GM23248 (cell line): ENCODE measurements at regions not wholly inside any gene's neighbourhood (a gene's known extent, or its start where the extent isn't known, plus 50 kb on each side); places are given as distances from the start of the nearest gene placed in this dataset.

Experiments
- DNase-seq: peaks from one replicate; pipeline ENCODE4 v3.0.0-alpha.2; 2015
- H2AFZ ChIP-seq: fragments of 200-600 bp; sonication (generic); 2 replicates; pipeline ENCODE4 v1.6.1; 2016; ENCODE audit warnings: antibody characterized with exemption
- H3F3A ChIP-seq: fragments of 200-600 bp; sonication (generic); 2 replicates; pipeline ENCODE4 v1.6.1; 2016; ENCODE audit warnings: mild to moderate bottlenecking, antibody characterized with exemption, mixed run types; ENCODE audit not compliant: insufficient read depth
- H3K27ac ChIP-seq: fragments of 200-600 bp; sonication (generic); 2 replicates; pipeline ENCODE4 v1.5.1; 2016; ENCODE audit warnings: mild to moderate bottlenecking
- H3K27me3 ChIP-seq: fragments of 200-600 bp; sonication (generic); replicated peaks from 2 replicates; pipeline ENCODE4 v1.6.1; 2016; ENCODE audit warnings: mild to moderate bottlenecking; ENCODE audit not compliant: insufficient read depth
- H3K36me3 ChIP-seq: fragments of 200-600 bp; sonication (generic); 2 replicates; pipeline ENCODE4 v1.6.1; 2016; ENCODE audit warnings: low read depth, mild to moderate bottlenecking
- H3K4me1 ChIP-seq: fragments of 200-600 bp; sonication (generic); 2 replicates; pipeline ENCODE4 v1.6.1; 2016; ENCODE audit warnings: mild to moderate bottlenecking; ENCODE audit not compliant: insufficient read depth
- H3K4me2 ChIP-seq: fragments of 200-600 bp; sonication (generic); one replicate; pipeline ENCODE4 v1.6.1; 2016; ENCODE audit warnings: mild to moderate bottlenecking; ENCODE audit not compliant: unreplicated experiment
- H3K4me3 ChIP-seq: fragments of 200-600 bp; sonication (generic); 2 replicates; pipeline ENCODE4 v1.5.1; 2016; ENCODE audit warnings: mild to moderate bottlenecking
- H3K79me2 ChIP-seq: fragments of 200-600 bp; sonication (generic); 2 replicates; pipeline ENCODE4 v1.6.1; 2016; ENCODE audit warnings: mild to moderate bottlenecking; ENCODE audit not compliant: insufficient read depth
- H3K9ac ChIP-seq: fragments of 200-600 bp; sonication (generic); 2 replicates; pipeline ENCODE4 v1.6.1; 2016; ENCODE audit warnings: mild to moderate bottlenecking
- H3K9me2 ChIP-seq: fragments of 200-600 bp; sonication (generic); 2 replicates; pipeline ENCODE4 v1.6.1; 2016; ENCODE audit warnings: mixed run types, mild to moderate bottlenecking, moderate library complexity; ENCODE audit not compliant: insufficient read depth
- H3K9me3 ChIP-seq: fragments of 200-600 bp; sonication (generic); one replicate; pipeline ENCODE4 v1.6.1; 2017; ENCODE audit warnings: low read depth
- H4K20me1 ChIP-seq: fragments of 200-600 bp; sonication (generic); 2 replicates; pipeline ENCODE4 v1.6.0; 2016; ENCODE audit not compliant: insufficient read depth
- EZH2 ChIP-seq: fragments of 200-600 bp; sonication (generic); IDR thresholded peaks from 2 replicates; pipeline ENCODE4 v1.6.1; 2018; ENCODE audit warnings: antibody characterized with exemption, mild to moderate bottlenecking; ENCODE audit not compliant: insufficient read depth, poor library complexity, severe bottlenecking
- EZH2phosphoT487 ChIP-seq: fragments of 200-600 bp; sonication (generic); IDR thresholded peaks from 2 replicates; pipeline ENCODE4 v1.6.1; 2018; ENCODE audit warnings: antibody characterized with exemption, moderate library complexity, mild to moderate bottlenecking, low read depth; ENCODE audit not compliant: insufficient read depth
- WGBS, 2 experiments: methylation state at CpG; one replicate each; pipeline ENCODE4 v1.1.6; 2015 to 2017; ENCODE audit warnings: low lambda C conversion rate in 2 of 2, low coverage in 1 of 2; ENCODE audit errors: missing lambda C conversion rate in 2 of 2; 5-methylcytosine and 5-hydroxymethylcytosine counted together
- in situ Hi-C: fragments of 300-500 bp; cut with MboI; formaldehyde crosslinking; loops from 2 replicates; pipeline ENCODE4 v1.15.0; 2020

- TF ChIP-seq EZH2phosphoT487: no peak
- no peak for TF ChIP-seq EZH2
- Histone ChIP-seq H3K4me1 (peaks cover 7% of the 10 kb centered on the region; the same call in 1 of the 2 replicates), H2AFZ (no peak overlapping the region), H3K9ac (no peak overlapping the region), H3K9me3 (no peaks in the 10 kb centered on the region), H3K27me3 (no peaks in the 10 kb centered on the region), H3K79me2 (no peaks in the 10 kb centered on the region), H4K20me1 (no peaks in the 10 kb centered on the region), H3K9me2 (no peaks in the 10 kb centered on the region), H3K4me3 (no peak overlapping the region), H3K4me2 (peak overlapping the region; percentile 42), H3F3A (no peaks in the 10 kb centered on the region), H3K27ac (no peak overlapping the region), H3K36me3 (no peaks in the 10 kb centered on the region)
- peak; percentile 58 for DNase-seq
- in situ Hi-C loops: no loop called here
- 14 to 16% methylated on average over 3 of the region's 3 CpGs for WGBS, 2 experiments
These were observed 120.9 kb upstream of the DCC start for GRCh38 chr18:52219102-52219501.

- no peak for DNase-seq
- no peak for TF ChIP-seq EZH2
- TF ChIP-seq EZH2phosphoT487: no peak
- no peaks in the 10 kb centered on the region for H3F3A ChIP-seq
- H3K36me3 ChIP-seq: no peaks in the 10 kb centered on the region
- H3K4me3 ChIP-seq: no peak overlapping the region
- WGBS, 2 experiments: 77 to 86% methylated on average over 1 of the region's 1 CpG
- H3K9ac ChIP-seq: no peak overlapping the region
- H2AFZ ChIP-seq: no peak overlapping the region
- peaks cover 7% of the 10 kb centered on the region; the same call in 1 of the 2 replicates for H3K4me1 ChIP-seq
- in situ Hi-C loops: no loop called here
- H3K27me3 ChIP-seq: no peaks in the 10 kb centered on the region
- no peaks in the 10 kb centered on the region for H3K9me3 ChIP-seq
- H3K4me2 ChIP-seq: no peak overlapping the region
- no peaks in the 10 kb centered on the region for H3K9me2 ChIP-seq
- H3K27ac ChIP-seq: no peak overlapping the region
- H4K20me1 ChIP-seq: no peaks in the 10 kb centered on the region
- no peaks in the 10 kb centered on the region for H3K79me2 ChIP-seq
These were observed 119.9 kb upstream of the DCC start for GRCh38 chr18:52220062-52220591.

- TF ChIP-seq EZH2 (no peak), EZH2phosphoT487 (no peak)
These were observed 117.8 kb upstream of the DCC start for GRCh38 chr18:52222211-52222610.

GRCh38 chr18:52227536-52227935, 112.5 kb upstream of the DCC start:
- Histone ChIP-seq H3K4me2 (no peak overlapping the region), H3K9ac (no peak overlapping the region), H3K27ac (no peak overlapping the region), H3K4me1 (no peaks in the 10 kb centered on the region), H3K36me3 (no peaks in the 10 kb centered on the region), H3K27me3 (no peaks in the 10 kb centered on the region), H2AFZ (no peak overlapping the region), H4K20me1 (no peaks in the 10 kb centered on the region), H3K9me3 (no peaks in the 10 kb centered on the region), H3K9me2 (no peaks in the 10 kb centered on the region), H3K4me3 (no peak overlapping the region), H3F3A (no peaks in the 10 kb centered on the region), H3K79me2 (no peaks in the 10 kb centered on the region)
- TF ChIP-seq EZH2phosphoT487 (no peak), EZH2 (no peak)
- no peak for DNase-seq
- in situ Hi-C loops: no loop called here
- 76 to 77% methylated on average over 4 of the region's 4 CpGs for WGBS, 2 experiments

More at GRCh38 chr18:52222211-52222610, 117.8 kb upstream of the DCC start:
- Histone ChIP-seq H2AFZ (no peak overlapping the region), H3K4me3 (no peak overlapping the region), H3K27ac (no peak overlapping the region), H3K4me2 (no peak overlapping the region), H3K9ac (no peak overlapping the region), H3K36me3 (no peaks in the 10 kb centered on the region), H3K27me3 (no peaks in the 10 kb centered on the region), H3K79me2 (no peaks in the 10 kb centered on the region), H3K9me2 (no peaks in the 10 kb centered on the region), H3K4me1 (peaks cover 7% of the 10 kb centered on the region; the same call in 1 of the 2 replicates), H4K20me1 (no peaks in the 10 kb centered on the region), H3F3A (no peaks in the 10 kb centered on the region), H3K9me3 (no peaks in the 10 kb centered on the region)
- DNase-seq: no peak
- WGBS, 2 experiments: 62 to 65% methylated on average over 2 of the region's 2 CpGs
- in situ Hi-C loops: no loop called here

GRCh38 chr18:52228166-52228565, 111.8 kb upstream of the DCC start:
- H3K36me3 ChIP-seq: no peaks in the 10 kb centered on the region
- H3K4me3 ChIP-seq: no peak overlapping the region
- no peak overlapping the region for H3K9ac ChIP-seq
- H3K27me3 ChIP-seq: no peaks in the 10 kb centered on the region
- DNase-seq: no peak
- no peaks in the 10 kb centered on the region for H4K20me1 ChIP-seq
- WGBS, 2 experiments: 48 to 62% methylated on average over 3 of the region's 3 CpGs
- H3K27ac ChIP-seq: no peak overlapping the region
- no peaks in the 10 kb centered on the region for H3K9me2 ChIP-seq
- in situ Hi-C loops: no loop called here
- H3K9me3 ChIP-seq: no peaks in the 10 kb centered on the region
- H3K4me1 ChIP-seq: no peaks in the 10 kb centered on the region
- no peaks in the 10 kb centered on the region for H3F3A ChIP-seq
- no peaks in the 10 kb centered on the region for H3K79me2 ChIP-seq
- no peak overlapping the region for H3K4me2 ChIP-seq
- H2AFZ ChIP-seq: no peak overlapping the region
- TF ChIP-seq EZH2: no peak
- no peak for TF ChIP-seq EZH2phosphoT487
